OCI-LY1 (cell line): ENCODE measurements at regions not wholly inside any gene's neighbourhood (a gene's known extent, or its start where the extent isn't known, plus 50 kb on each side); places are given as distances from the start of the nearest gene placed in this dataset.

ENCODE experiments used
- H2AFZ ChIP-seq: fragments of 200-600 bp; sonication (generic), shearing (Covaris generic); 2 replicates; pipeline ENCODE4 v1.6.0; 2014; ENCODE audit warnings: antibody characterized with exemption, mild to moderate bottlenecking, low read length
- H3F3A ChIP-seq: fragments of 200-600 bp; sonication (generic), shearing (Covaris generic); 2 replicates; pipeline ENCODE4 v1.6.0; 2014; ENCODE audit warnings: mild to moderate bottlenecking, antibody characterized with exemption, low read length, moderate library complexity; ENCODE audit not compliant: insufficient read depth
- H3K27ac ChIP-seq: fragments of 200-600 bp; sonication (generic); 2 replicates; pipeline ENCODE4 v1.5.1; 2014; ENCODE audit warnings: low read length, mixed run types, mild to moderate bottlenecking, low read depth; ENCODE audit not compliant: poor library complexity, severe bottlenecking
- H3K27me3 ChIP-seq: fragments of 200-600 bp; sonication (generic); 2 replicates; pipeline ENCODE4 v1.6.0; 2014; ENCODE audit warnings: antibody characterized with exemption, mild to moderate bottlenecking, low read length, moderate library complexity; ENCODE audit not compliant: insufficient read depth
- H3K36me3 ChIP-seq: fragments of 200-600 bp; sonication (generic); 2 replicates; pipeline ENCODE4 v1.6.1; 2014; ENCODE audit warnings: mild to moderate bottlenecking, antibody characterized with exemption, low read length, moderate library complexity, mixed read lengths; ENCODE audit not compliant: insufficient read depth
- H3K4me1 ChIP-seq: fragments of 200-600 bp; sonication (generic); 2 replicates; pipeline ENCODE4 v1.5.1; 2014; ENCODE audit warnings: mild to moderate bottlenecking, low read length, moderate library complexity; ENCODE audit not compliant: insufficient read depth, severe bottlenecking
- H3K4me2 ChIP-seq: fragments of 200-600 bp; sonication (generic), shearing (Covaris generic); 2 replicates; pipeline ENCODE4 v1.6.1; 2014; ENCODE audit warnings: low read length
- H3K4me3 ChIP-seq: fragments of 200-600 bp; sonication (generic); 2 replicates; pipeline ENCODE4 v1.5.1; 2014; ENCODE audit warnings: low read length, low read depth, mild to moderate bottlenecking, mixed read lengths; ENCODE audit not compliant: poor library complexity, severe bottlenecking
- H3K79me2 ChIP-seq: fragments of 200-600 bp; shearing (Covaris generic); 2 replicates; pipeline ENCODE4 v1.6.1; 2016; ENCODE audit warnings: mixed run types, low read length, mixed read lengths; ENCODE audit not compliant: insufficient read depth
- H3K9ac ChIP-seq: fragments of 200-600 bp; sonication (generic), shearing (Covaris generic); 2 replicates; pipeline ENCODE4 v1.6.1; 2014; ENCODE audit warnings: mild to moderate bottlenecking, low read length, mixed read lengths
- H3K9me2 ChIP-seq: fragments of 200-600 bp; sonication (generic), shearing (Covaris generic); 2 replicates; pipeline ENCODE4 v1.6.1; 2014; ENCODE audit warnings: low read depth, mild to moderate bottlenecking, low read length, mixed read lengths
- H3K9me3 ChIP-seq: fragments of 200-600 bp; shearing (Covaris generic); 2 replicates; pipeline ENCODE4 v1.6.1; 2014; ENCODE audit warnings: low read length, mixed read lengths
- H4K20me1 ChIP-seq: fragments of 200-600 bp; sonication (generic), shearing (Covaris generic); 2 replicates; pipeline ENCODE4 v1.6.0; 2016; ENCODE audit warnings: mild to moderate bottlenecking, low read length; ENCODE audit not compliant: insufficient read depth
- EZH2 ChIP-seq: fragments of 200-600 bp; sonication (generic), shearing (Covaris generic); IDR thresholded peaks from 2 replicates; pipeline ENCODE4 v1.8.0; 2017; ENCODE audit warnings: borderline replicate concordance, mixed run types, mild to moderate bottlenecking, antibody characterized with exemption, low read length, moderate library complexity, mixed read lengths
- TF ChIP-seq, protein P1 (sequence below): fragments of 200-600 bp; sonication (generic), shearing (Covaris generic); IDR thresholded peaks from 2 replicates; pipeline ENCODE4 v1.5.1; 2017; ENCODE audit warnings: mild to moderate bottlenecking, antibody characterized with exemption, low read length, moderate library complexity, mixed read lengths

GRCh38 chr17:34502426-34502825 lies 77.0 kb upstream of the TMEM132E start:
- H3K4me3 ChIP-seq = no peak overlapping the region
- H3K4me1 ChIP-seq = no peaks in the 10 kb centered on the region
- no peaks in the 10 kb centered on the region for H3K79me2 ChIP-seq
- no peak overlapping the region for H3K27ac ChIP-seq
- no peak overlapping the region for H2AFZ ChIP-seq
- H3K9ac ChIP-seq = no peak overlapping the region
- no peak for TF ChIP-seq EZH2
- TF ChIP-seq, protein P1, sequence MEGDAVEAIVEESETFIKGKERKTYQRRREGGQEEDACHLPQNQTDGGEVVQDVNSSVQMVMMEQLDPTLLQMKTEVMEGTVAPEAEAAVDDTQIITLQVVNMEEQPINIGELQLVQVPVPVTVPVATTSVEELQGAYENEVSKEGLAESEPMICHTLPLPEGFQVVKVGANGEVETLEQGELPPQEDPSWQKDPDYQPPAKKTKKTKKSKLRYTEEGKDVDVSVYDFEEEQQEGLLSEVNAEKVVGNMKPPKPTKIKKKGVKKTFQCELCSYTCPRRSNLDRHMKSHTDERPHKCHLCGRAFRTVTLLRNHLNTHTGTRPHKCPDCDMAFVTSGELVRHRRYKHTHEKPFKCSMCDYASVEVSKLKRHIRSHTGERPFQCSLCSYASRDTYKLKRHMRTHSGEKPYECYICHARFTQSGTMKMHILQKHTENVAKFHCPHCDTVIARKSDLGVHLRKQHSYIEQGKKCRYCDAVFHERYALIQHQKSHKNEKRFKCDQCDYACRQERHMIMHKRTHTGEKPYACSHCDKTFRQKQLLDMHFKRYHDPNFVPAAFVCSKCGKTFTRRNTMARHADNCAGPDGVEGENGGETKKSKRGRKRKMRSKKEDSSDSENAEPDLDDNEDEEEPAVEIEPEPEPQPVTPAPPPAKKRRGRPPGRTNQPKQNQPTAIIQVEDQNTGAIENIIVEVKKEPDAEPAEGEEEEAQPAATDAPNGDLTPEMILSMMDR = no peak
- no peaks in the 10 kb centered on the region for H3K9me2 ChIP-seq
- H3K4me2 ChIP-seq = no peak overlapping the region
- H3K9me3 ChIP-seq = no peaks in the 10 kb centered on the region
- no peaks in the 10 kb centered on the region for H3K36me3 ChIP-seq
- no peaks in the 10 kb centered on the region for H4K20me1 ChIP-seq
- H3F3A ChIP-seq = no peaks in the 10 kb centered on the region
- no peaks in the 10 kb centered on the region for H3K27me3 ChIP-seq

GRCh38 chr17:34499576-34499975 lies 79.8 kb upstream of the TMEM132E start:
- H4K20me1 ChIP-seq = no peaks in the 10 kb centered on the region
- H3K36me3 ChIP-seq = no peaks in the 10 kb centered on the region
- H3K9ac ChIP-seq = no peak overlapping the region
- no peaks in the 10 kb centered on the region for H3K79me2 ChIP-seq
- no peaks in the 10 kb centered on the region for H3F3A ChIP-seq
- H3K27me3 ChIP-seq = no peaks in the 10 kb centered on the region
- no peaks in the 10 kb centered on the region for H3K9me3 ChIP-seq
- no peak overlapping the region for H3K27ac ChIP-seq
- no peak overlapping the region for H2AFZ ChIP-seq
- no peak overlapping the region for H3K4me2 ChIP-seq
- no peaks in the 10 kb centered on the region for H3K4me1 ChIP-seq
- TF ChIP-seq, protein P1 = no peak
- no peak for TF ChIP-seq EZH2
- H3K9me2 ChIP-seq = no peaks in the 10 kb centered on the region
- no peak overlapping the region for H3K4me3 ChIP-seq

DNA sequence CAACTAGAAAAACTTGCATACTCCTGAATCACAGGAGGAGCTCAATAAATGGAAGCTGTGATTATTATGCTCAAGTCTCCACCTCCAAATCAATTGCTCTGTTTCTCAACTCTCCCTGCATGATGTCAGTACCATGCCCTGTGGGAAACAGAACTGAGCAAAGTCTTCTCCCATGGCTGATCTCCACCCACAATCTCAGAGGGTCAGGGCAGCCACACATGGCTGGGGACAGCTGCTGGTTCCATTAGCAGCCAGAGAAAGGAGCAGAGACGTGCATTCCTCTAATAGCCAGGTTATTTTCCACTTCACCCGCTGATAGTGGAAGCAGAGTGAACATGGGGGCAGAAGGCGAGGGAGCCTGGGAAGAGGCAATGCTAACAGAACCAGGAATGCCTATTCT lies 85.5 kb upstream of the TMEM132E start:
- Histone ChIP-seq H3K36me3 (no peaks in the 10 kb centered on the region), H3K9me3 (no peaks in the 10 kb centered on the region), H3K4me1 (no peaks in the 10 kb centered on the region), H3K4me3 (no peak overlapping the region), H4K20me1 (no peaks in the 10 kb centered on the region), H3K9ac (no peak overlapping the region), H3K27ac (no peak overlapping the region), H2AFZ (no peak overlapping the region), H3F3A (no peaks in the 10 kb centered on the region), H3K4me2 (no peak overlapping the region), H3K79me2 (no peaks in the 10 kb centered on the region), H3K27me3 (no peaks in the 10 kb centered on the region), H3K9me2 (no peaks in the 10 kb centered on the region)
- TF ChIP-seq, protein P1 = no peak
- TF ChIP-seq EZH2 = no peak
